GM11168 (cell line): ENCODE measurements at regions not wholly inside any gene's neighbourhood (a gene's known extent, or its start where the extent isn't known, plus 50 kb on each side); places are given as distances from the start of the nearest gene placed in this dataset.

Source experiments
- in situ Hi-C: fragments of 300-500 bp; cut with MboI; formaldehyde crosslinking; loops from one replicate; pipeline ENCODE4 v1.12.0; 2022; ENCODE audit warnings: low sequenced_read_pairs; ENCODE audit not compliant: unreplicated experiment

- in situ Hi-C loops = no loop called here
Observed at GRCh38 chr6:143621876-143622605, 55.7 kb upstream of the PHACTR2 start.

GRCh38 chr6:143621159-143621873, 56.4 kb upstream of the PHACTR2 start:
- in situ Hi-C loops = no loop called here

- in situ Hi-C loops = no loop called here
Observed at GRCh38 chr6:143620447-143620846, 57.3 kb upstream of the PHACTR2 start.

GRCh38 chr6:143619824-143620401, 57.9 kb upstream of the PHACTR2 start:
- in situ Hi-C loops = no loop called here

- in situ Hi-C loops = no loop called here
Observed at GRCh38 chr6:143616741-143617140, 61.0 kb upstream of the PHACTR2 start.

DNA sequence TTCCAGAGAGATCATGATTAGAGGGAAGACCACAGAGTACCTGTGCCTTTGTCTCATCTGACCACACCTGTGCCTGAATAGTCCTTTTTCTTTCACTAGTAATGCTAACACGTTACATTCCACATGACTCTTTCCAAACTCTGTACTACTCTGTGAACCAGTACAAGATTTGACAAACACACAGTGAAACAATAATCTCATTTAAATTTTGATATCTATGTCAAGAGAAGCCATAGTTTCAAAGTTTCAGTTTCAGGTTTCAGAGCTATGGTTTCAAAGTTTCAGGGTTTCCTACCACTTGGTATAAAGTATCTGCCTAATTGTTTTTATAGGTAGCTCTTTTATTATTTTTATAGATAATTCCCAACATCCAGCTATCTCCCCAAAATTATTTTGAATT, 62.0 kb upstream of the PHACTR2 start:
- in situ Hi-C loops = no loop called here

GRCh38 chr6:143614235-143614634, 63.5 kb upstream of the PHACTR2 start:
- in situ Hi-C loops = no loop called here

DNA sequence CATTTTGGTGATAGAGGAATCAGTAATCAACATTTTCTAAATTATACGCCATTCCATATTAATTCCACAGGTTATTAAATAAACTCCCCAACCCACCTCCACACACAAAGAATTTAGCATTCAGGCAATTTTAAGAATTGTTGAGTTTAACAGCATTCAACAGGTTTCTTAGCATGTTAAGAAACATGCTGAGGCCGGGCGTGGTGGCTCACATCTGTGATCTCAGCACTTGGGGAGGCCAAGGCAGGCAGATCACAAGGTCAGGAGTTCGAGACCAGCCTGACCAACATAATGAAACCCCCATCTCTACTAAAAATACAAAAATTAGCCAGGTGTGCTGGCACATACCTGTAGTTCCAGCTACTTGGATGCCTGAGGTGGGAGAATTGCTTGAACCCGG, 64.0 kb upstream of the PHACTR2 start:
- in situ Hi-C loops = no loop called here

DNA sequence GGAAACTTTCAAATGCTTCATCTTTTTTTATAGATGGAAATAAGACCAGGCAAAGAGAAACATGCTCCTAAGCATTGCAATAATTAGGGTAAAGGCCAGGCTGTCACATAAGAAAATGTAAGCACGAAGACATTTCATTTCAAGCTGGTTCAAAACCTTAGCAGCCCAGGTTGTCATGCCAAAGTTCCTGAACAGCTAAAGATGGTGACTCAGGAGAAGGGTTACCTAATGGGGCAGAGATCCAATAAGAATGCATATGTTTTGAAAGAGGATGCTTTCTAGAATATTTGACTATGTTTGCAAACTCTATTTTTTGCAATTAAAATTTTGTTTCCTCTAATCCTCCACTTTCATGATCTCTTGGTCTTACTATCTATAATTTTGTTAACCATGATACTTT, 65.6 kb upstream of the PHACTR2 start:
- in situ Hi-C loops = no loop called here

DNA sequence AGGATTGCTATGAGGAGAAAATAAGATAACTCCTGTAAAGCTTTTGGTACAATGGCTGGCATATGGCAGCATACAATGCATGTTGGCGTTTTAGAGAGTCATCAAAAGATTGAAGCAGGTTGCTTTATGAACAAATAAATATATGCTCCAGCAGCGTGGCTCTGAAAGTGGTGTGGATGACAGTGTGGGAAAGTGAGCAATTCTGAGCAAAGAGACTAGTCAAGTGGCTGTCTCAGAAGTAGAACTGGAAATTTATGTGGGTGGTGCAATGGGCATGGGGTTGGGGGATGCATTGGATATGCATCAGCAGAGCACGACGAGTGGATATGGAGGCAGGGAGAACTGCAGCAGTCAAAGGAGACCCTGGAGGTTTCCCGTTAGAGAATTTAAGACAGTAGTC, 66.2 kb upstream of the PHACTR2 start:
- in situ Hi-C loops = no loop called here

DNA sequence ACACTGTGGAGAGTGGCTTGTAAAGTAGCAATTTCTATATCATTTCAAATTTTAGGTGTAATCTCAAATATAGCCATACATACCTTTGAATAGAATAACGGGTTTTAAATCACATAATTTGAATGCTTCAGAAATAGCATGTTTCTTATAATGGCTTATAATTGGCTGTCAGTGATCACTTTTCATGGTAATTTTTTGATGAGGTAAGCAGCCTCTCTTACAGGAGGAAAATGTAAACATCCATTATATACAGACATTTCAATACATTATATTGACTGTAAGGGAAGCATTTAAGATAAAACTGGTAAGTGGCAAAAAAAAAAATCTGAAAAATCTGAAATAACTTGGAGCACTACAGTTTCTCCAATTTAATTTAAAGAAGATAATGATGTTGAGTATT, 67.8 kb upstream of the PHACTR2 start:
- in situ Hi-C loops = no loop called here

GRCh38 chr6:143609501-143609900, 68.3 kb upstream of the PHACTR2 start:
- in situ Hi-C loops = no loop called here

DNA sequence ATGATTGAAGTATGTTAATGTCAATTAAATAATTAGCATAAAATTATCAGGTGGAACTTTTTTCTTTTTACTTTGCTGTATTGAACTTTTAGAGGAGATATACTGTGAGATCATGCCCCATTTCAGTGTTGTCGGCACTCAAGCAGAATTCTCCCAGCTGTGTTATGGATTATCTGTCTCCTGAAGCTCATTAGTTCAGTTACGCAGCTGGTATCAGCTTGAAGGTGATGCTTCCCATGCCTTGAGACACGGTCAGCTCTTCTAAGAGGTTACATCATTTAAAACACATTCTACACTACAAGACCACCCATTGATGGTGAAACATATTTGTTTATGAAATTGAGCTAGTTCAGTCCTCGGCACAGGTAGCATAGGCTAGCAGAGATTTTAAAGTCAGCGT, 68.9 kb upstream of the PHACTR2 start:
- in situ Hi-C loops = no loop called here

- in situ Hi-C loops = no loop called here
Observed at GRCh38 chr6:143607974-143608373, 69.8 kb upstream of the PHACTR2 start.

GRCh38 chr6:143607168-143607567, 70.6 kb upstream of the PHACTR2 start:
- in situ Hi-C loops = no loop called here

DNA sequence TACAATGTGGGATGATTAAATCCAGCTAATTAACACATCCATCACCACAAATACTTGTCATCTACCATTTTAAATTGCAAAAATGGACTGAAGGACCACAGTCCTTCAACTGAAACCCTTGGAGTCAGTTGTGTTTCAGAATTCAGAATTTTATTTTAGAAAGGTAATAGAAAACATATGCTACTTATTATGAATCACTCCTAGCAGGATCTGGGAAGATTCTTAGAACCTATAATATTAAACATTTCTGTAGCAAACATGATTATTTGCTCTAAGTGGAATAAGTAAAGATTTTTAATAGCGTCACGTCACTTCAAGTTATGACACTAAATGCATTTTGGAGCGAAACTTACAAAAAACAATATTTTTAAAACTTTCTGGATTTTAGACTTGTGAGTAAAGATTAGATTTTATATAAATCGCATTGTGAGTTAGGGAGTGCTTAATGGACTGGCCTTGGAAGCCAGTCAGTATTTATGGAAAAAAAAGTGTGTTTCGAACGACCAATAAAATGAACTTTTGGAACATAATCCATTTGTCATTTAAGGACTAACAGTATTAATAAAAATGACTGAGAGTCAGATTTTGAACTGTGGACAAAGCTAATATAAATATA, 71.8 kb upstream of the PHACTR2 start:
- in situ Hi-C loops = no loop called here

DNA sequence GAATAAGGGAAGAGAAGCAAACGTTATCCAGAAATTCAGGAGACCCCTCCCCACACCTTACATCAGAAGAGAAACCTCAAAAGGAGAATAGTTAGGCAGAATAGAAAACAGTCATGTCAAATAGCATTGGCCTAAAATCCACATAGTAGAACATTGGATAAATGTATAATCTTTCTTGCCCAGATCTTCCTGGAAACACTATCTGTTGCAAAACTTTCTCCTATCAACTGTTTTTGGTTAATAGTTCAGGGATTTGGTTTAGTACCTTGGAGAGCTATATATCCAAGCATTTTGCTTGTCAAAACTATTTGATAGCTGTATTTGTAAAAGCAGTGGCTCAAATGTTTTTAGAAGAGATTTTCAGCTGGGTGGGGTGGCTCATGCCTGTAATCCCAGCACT, 74.3 kb upstream of the PHACTR2 start:
- in situ Hi-C loops = no loop called here

DNA sequence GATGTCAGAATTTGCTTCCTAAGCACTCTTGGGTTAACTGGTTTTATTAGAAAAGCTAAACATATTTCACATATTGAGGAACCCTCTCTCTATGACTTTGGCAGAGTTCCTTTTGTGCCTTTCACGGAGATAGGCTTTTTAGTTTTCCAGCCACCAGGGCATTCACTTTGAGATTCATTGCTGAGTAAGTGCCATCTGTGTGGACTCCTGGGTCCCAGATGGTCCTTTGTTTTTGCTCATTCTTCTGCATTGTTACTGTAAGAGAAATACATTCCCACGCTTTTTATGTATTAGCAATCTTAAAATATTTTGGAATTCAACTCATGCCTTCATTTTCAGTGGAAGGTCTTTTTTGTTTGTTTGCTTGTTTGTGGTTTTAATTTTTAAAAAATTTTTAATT, 76.3 kb upstream of the PHACTR2 start:
- in situ Hi-C loops = no loop called here

- in situ Hi-C loops = no loop called here
Observed at GRCh38 chr6:143600821-143601220, 76.9 kb upstream of the PHACTR2 start.

DNA sequence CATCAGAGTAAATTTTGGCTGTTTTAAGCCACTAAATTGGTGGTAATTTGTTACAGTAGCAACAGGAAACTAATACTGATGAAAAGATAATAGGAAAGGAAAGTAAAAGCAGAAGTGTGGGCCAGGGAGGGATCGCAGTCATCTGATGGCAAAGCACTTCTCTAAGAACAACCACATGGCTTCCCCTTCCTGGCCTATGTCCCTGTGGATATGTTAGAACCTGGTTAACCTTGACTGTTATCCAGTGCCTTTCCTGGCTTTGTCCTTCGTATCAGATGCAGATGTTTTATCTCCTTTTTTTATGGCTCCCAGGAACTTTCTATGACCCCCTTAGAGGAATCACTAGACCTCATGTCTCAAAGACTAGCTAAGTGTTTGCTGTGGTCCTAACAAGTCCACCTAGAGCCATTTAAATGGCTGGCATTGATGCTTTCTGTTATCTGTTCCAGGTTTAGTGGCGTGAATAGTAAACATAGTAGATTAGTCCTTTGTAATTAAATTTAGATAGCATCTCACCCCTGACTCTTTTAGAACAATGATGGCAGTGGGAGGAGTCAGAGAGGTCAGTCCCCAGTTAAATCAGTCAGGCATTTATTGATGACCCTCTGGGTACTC, 79.2 kb upstream of the PHACTR2 start:
- in situ Hi-C loops = no loop called here

- in situ Hi-C loops = no loop called here
Observed at GRCh38 chr6:143596866-143597265, 80.9 kb upstream of the PHACTR2 start.
